GM12878 (cell line): ENCODE measurements at regions not wholly inside any gene's neighbourhood (a gene's known extent, or its start where the extent isn't known, plus 50 kb on each side); places are given as distances from the start of the nearest gene placed in this dataset.

ENCODE experiments used
- ATAC-seq: fragments of 200-7000 bp; cut with Tn5 transposase; 3 replicates; pipeline ENCODE4 v1.9.1; 2020; ENCODE audit warnings: mild to moderate bottlenecking, moderate library complexity
- BruUV-seq: library from RNA; stranded (reverse); fragments of 400-500 nt; replicated peaks from 2 replicates; lab custom pipeline; 2021; lab: Mats Ljungman, UMichigan
- CTCF ChIA-PET: fragments of 300-600 bp; sonication (Branson Sonifier 250); formaldehyde crosslinking; extraction: SDS; loops from one replicate; lab custom pipeline; 2021; ENCODE audit warnings: inconsistent platforms; lab: Yijun Ruan, JAX
- POLR2A ChIA-PET: fragments of 350-600 bp; formaldehyde crosslinking; extraction: SDS; loops from one replicate; lab custom pipeline; 2021; ENCODE audit warnings: inconsistent platforms; lab: Charles Lee
- RAD21 ChIA-PET: fragments of 300-600 bp; sonication (Branson Sonifier 250); formaldehyde crosslinking; loops from one replicate; lab custom pipeline; 2023; ENCODE audit warnings: antibody characterized with exemption; ENCODE audit not compliant: unreplicated experiment; lab: Charles Lee
- SMC1A ChIA-PET: fragments of 300-600 bp; sonication (Branson Sonifier 250); formaldehyde crosslinking; loops from one replicate; lab custom pipeline; 2023; ENCODE audit not compliant: unreplicated experiment, uncharacterized antibody; lab: Charles Lee
- DNase-seq: peaks from one replicate; pipeline ENCODE4 v3.0.0-alpha.2; 2011; ENCODE audit warnings: low read depth, low spot score
- FAIRE-seq: peaks from 3 replicates; lab custom pipeline; 2011; peaks lifted over from hg19 to GRCh38; lab: Jason Lieb, UNC
- H2AFZ ChIP-seq: 2 replicates; pipeline ENCODE4 v1.6.0; 2011; ENCODE audit warnings: low read depth, low read length, control low read depth; ENCODE audit not compliant: control insufficient read depth
- H3K27ac ChIP-seq: 2 replicates; pipeline ENCODE4 v1.5.1; 2011; ENCODE audit warnings: control low read depth; ENCODE audit not compliant: control insufficient read depth, insufficient read depth
- H3K27me3 ChIP-seq, 2 experiments: replicated peaks in 1 of 2; 2 replicates each; pipeline versions ENCODE4 v1.6.0 to v1.6.1; 2011; ENCODE audit warnings: low read length in 1 of 2; ENCODE audit not compliant: control insufficient read depth in 2 of 2, insufficient read depth in 2 of 2
- H3K36me3 ChIP-seq, 2 experiments: 2 replicates each; pipeline ENCODE4 v1.5.1; 2011; ENCODE audit warnings: low read length in 1 of 2; ENCODE audit not compliant: control insufficient read depth in 2 of 2, insufficient read depth in 2 of 2
- H3K4me1 ChIP-seq: 2 replicates; pipeline ENCODE4 v1.6.1; 2011; ENCODE audit warnings: mild to moderate bottlenecking, low read length, moderate library complexity, mixed read lengths; ENCODE audit not compliant: control insufficient read depth, insufficient read depth
- H3K4me2 ChIP-seq: 2 replicates; pipeline ENCODE4 v1.6.0; 2011; ENCODE audit warnings: control low read depth; ENCODE audit not compliant: control insufficient read depth, insufficient read depth
- H3K4me3 ChIP-seq: fragments of 200-600 bp; sonication (generic); 2 replicates; pipeline ENCODE4 v1.5.1; 2016
- H3K79me2 ChIP-seq: 2 replicates; pipeline ENCODE4 v1.6.0; 2011; ENCODE audit warnings: low read length; ENCODE audit not compliant: control insufficient read depth, insufficient read depth
- H3K9ac ChIP-seq: 2 replicates; pipeline ENCODE4 v1.8.0; 2011; ENCODE audit warnings: low read length, control low read depth, mixed read lengths; ENCODE audit not compliant: control insufficient read depth, insufficient read depth
- H3K9me3 ChIP-seq: replicated peaks from 3 replicates; pipeline ENCODE4 v1.5.1; 2011; ENCODE audit warnings: mild to moderate bottlenecking, low read length; ENCODE audit not compliant: control insufficient read depth, insufficient read depth
- H4K20me1 ChIP-seq: 2 replicates; pipeline ENCODE4 v1.6.0; 2011; ENCODE audit not compliant: control insufficient read depth, insufficient read depth
- CBFB ChIP-seq: IDR thresholded peaks from 2 replicates; pipeline ENCODE4 v1.6.1; 2016; ENCODE audit warnings: antibody characterized with exemption, low read depth
- CREB1 ChIP-seq: IDR thresholded peaks from 2 replicates; pipeline ENCODE4 v1.6.1; 2012; ENCODE audit warnings: low read depth, mild to moderate bottlenecking, inconsistent platforms
- EED ChIP-seq: sonication (generic); IDR thresholded peaks from 2 replicates; pipeline ENCODE4 v1.6.1; 2016; ENCODE audit warnings: antibody characterized with exemption, low read depth
- ETV6 ChIP-seq, 2 experiments: fragments of 450-650 bp in 1 of 2; IDR thresholded peaks in 1 of 2; conservative IDR thresholded peaks in 1 of 2; 2 replicates each; pipeline ENCODE4 v1.6.1; 2014; ENCODE audit warnings: antibody characterized with exemption in 1 of 2, borderline replicate concordance in 1 of 2, low read depth in 1 of 2, mild to moderate bottlenecking in 1 of 2, moderate library complexity in 1 of 2
- FOS ChIP-seq: IDR thresholded peaks from 3 replicates; pipeline ENCODE4 v1.6.1; 2011; ENCODE audit warnings: borderline replicate concordance; ENCODE audit not compliant: insufficient read length; ENCODE audit errors: extremely low read depth
- HCFC1 ChIP-seq: fragments of 150-350 bp; IDR thresholded peaks from 2 replicates; pipeline ENCODE4 v1.6.1; 2014; ENCODE audit warnings: low read length
- IRF4 ChIP-seq: IDR thresholded peaks from 2 replicates; pipeline ENCODE4 v1.6.1; 2011; ENCODE audit warnings: low read depth, low read length
- JUND ChIP-seq: IDR thresholded peaks from 2 replicates; pipeline ENCODE4 v1.6.1; 2012; ENCODE audit warnings: low read depth, mild to moderate bottlenecking, low read length, improper control_type of control experiment, moderate library complexity
- MEF2B ChIP-seq: fragments of 450-650 bp; IDR thresholded peaks from 2 replicates; pipeline ENCODE4 v1.6.1; 2018; ENCODE audit warnings: mild to moderate bottlenecking, moderate library complexity; ENCODE audit not compliant: partially characterized antibody, poor library complexity, severe bottlenecking
- MYB ChIP-seq: fragments of 150-350 bp; IDR thresholded peaks from 2 replicates; pipeline ENCODE4 v1.6.1; 2014; ENCODE audit warnings: mild to moderate bottlenecking, low read depth, low read length, borderline replicate concordance
- POLR2A ChIP-seq: IDR thresholded peaks from 2 replicates; pipeline ENCODE4 v1.6.1; 2011; ENCODE audit warnings: low read depth, mild to moderate bottlenecking, low read length
- SMAD1 ChIP-seq: fragments of 450-650 bp; IDR thresholded peaks from 2 replicates; pipeline ENCODE4 v1.6.1; 2018; ENCODE audit warnings: mild to moderate bottlenecking, low read depth; ENCODE audit not compliant: partially characterized antibody
- STAT1 ChIP-seq: fragments of 450-650 bp; conservative IDR thresholded peaks from 2 replicates; pipeline ENCODE4 v1.6.1; 2014; ENCODE audit warnings: antibody characterized with exemption, mild to moderate bottlenecking
- STAT3 ChIP-seq: IDR thresholded peaks from 2 replicates; pipeline ENCODE4 v1.6.1; 2011; ENCODE audit warnings: low read depth, low read length, improper control_type of control experiment
- WGBS: methylation state at CpG from one replicate; pipeline ENCODE4 v1.1.6; 2016; ENCODE audit warnings: low lambda C conversion rate; ENCODE audit not compliant: insufficient replicate concordance, insufficient coverage; ENCODE audit errors: missing lambda C conversion rate; 5-methylcytosine and 5-hydroxymethylcytosine counted together
- in situ Hi-C: fragments of 300-500 bp; cut with MboI; formaldehyde crosslinking; loops from 9 replicates; pipeline ENCODE4 v1.14.3; 2018; ENCODE audit warnings: mixed read lengths
- intact Hi-C: fragments of 100-400 bp; cut with micrococcal nuclease; formaldehyde crosslinking; loops from one replicate; pipeline ENCODE4 v1.14.2; 2022; ENCODE audit not compliant: unreplicated experiment
- TF ChIP-seq, protein P1 (sequence below): fragments of 450-650 bp; IDR thresholded peaks from 2 replicates; pipeline ENCODE4 v1.6.1; 2017; ENCODE audit warnings: mild to moderate bottlenecking, moderate library complexity

DNA sequence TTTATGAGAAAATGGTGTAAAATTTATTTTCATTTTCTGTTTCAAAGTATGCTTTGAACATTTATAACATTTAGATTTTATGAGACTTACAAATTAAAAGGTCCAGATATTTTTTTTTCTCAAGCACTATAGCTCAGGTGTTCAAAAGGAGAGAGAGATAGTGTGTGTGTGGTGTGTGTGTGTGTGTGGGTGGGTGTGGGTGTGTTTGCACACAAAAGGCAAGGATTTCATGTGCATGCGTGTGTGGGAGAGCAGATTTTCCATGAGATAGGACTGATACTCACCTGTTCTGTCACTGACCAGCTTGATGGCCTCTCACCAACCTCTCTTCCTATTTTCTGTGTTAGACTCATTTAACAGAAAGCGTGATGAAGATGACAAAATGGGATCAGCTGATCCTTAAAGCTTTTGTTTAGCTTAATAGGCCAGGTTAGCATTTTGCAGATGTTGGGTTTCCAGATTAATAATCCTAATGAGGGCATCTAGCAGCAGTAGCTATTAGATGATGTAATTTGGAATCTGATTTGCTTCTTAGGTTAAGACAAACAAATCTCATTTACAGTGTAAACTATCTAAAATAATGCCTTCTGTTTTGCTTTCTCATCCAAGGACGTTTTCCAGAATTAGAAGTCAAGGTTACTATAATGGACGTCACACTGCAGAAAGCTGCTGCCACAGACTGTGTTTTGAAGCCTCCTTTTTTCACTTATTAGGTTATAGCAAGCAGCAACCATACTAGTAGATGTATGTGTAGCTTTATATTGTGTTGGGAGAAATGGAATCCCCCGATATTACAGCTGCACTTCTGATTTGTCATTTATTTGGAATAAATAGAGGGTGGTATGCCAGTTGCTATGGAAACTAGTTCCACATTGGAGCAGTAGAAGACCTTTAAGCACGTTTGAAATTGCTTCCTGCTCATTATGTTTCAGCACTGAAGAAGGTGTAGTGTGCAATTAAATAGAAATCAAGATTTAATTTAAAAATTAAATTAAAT lies 355.6 kb downstream of the TAF11L14 start:
- Histone ChIP-seq H3K9ac (no peak overlapping the region), H2AFZ (no peak overlapping the region), H3K4me3 (no peak overlapping the region)

More for the DNA sequence above, 355.6 kb downstream of the TAF11L14 start:
- Histone ChIP-seq H3K36me3 (no peaks in the 10 kb centered on the region), H3K9me3 (no peaks in the 10 kb centered on the region), H3K27ac (no peak overlapping the region), H3K4me1 (no peaks in the 10 kb centered on the region), H3K27me3 (no peaks in the 10 kb centered on the region), H3K79me2 (no peaks in the 10 kb centered on the region), H4K20me1 (no peaks in the 10 kb centered on the region), H3K4me2 (no peak overlapping the region)
- RAD21 ChIA-PET = interaction anchor here (1.8 kb wide), 1 partner anchor 774 kb away, joined by 4 read pairs; no protein-coding TSS in a partner anchor
- TF ChIP-seq SMAD1 (no peak), HCFC1 (no peak), CBFB (no peak), ETV6 (conservative IDR thresholded peaks at IDR 0.05 in 1 of 2, IDR thresholded peaks at IDR 0.05 in 1 of 2; ENCODE audit: borderline replicate concordance in 1 of 2, low read depth in 1 of 2) (no peak), MYB (no peak), STAT3 (no peak), EED (no peak), CREB1 (no peak), STAT1 (no peak), MEF2B (no peak), IRF4 (no peak), POLR2A (no peak), JUND (no peak), FOS (no peak)
- TF ChIP-seq, protein P1, sequence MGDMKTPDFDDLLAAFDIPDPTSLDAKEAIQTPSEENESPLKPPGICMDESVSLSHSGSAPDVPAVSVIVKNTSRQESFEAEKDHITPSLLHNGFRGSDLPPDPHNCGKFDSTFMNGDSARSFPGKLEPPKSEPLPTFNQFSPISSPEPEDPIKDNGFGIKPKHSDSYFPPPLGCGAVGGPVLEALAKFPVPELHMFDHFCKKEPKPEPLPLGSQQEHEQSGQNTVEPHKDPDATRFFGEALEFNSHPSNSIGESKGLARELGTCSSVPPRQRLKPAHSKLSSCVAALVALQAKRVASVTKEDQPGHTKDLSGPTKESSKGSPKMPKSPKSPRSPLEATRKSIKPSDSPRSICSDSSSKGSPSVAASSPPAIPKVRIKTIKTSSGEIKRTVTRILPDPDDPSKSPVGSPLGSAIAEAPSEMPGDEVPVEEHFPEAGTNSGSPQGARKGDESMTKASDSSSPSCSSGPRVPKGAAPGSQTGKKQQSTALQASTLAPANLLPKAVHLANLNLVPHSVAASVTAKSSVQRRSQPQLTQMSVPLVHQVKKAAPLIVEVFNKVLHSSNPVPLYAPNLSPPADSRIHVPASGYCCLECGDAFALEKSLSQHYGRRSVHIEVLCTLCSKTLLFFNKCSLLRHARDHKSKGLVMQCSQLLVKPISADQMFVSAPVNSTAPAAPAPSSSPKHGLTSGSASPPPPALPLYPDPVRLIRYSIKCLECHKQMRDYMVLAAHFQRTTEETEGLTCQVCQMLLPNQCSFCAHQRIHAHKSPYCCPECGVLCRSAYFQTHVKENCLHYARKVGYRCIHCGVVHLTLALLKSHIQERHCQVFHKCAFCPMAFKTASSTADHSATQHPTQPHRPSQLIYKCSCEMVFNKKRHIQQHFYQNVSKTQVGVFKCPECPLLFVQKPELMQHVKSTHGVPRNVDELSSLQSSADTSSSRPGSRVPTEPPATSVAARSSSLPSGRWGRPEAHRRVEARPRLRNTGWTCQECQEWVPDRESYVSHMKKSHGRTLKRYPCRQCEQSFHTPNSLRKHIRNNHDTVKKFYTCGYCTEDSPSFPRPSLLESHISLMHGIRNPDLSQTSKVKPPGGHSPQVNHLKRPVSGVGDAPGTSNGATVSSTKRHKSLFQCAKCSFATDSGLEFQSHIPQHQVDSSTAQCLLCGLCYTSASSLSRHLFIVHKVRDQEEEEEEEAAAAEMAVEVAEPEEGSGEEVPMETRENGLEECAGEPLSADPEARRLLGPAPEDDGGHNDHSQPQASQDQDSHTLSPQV = no peak
- intact Hi-C loops (no loop called here), in situ Hi-C loops (no loop called here)
- POLR2A ChIA-PET = no interaction called here
- FAIRE-seq (no peak), ATAC-seq (no peak), DNase-seq (no peak)
- WGBS = 8% methylated on average over 6 of the region's 6 CpGs
- SMC1A ChIA-PET = interaction anchor here (1.0 kb wide), 1 partner anchor 9 kb away, joined by 3 read pairs; no protein-coding TSS in a partner anchor
- CTCF ChIA-PET = interaction anchor here (1.2 kb wide), 1 partner anchor 10 kb away, joined by 3 read pairs; no protein-coding TSS in a partner anchor
- no TSS peak for BruUV-seq
